Neutrophil (primary cell): ENCODE measurements at regions not wholly inside any gene's neighbourhood (a gene's known extent, or its start where the extent isn't known, plus 50 kb on each side); places are given as distances from the start of the nearest gene placed in this dataset.

Experiments used
- H3K27ac ChIP-seq: fragments of 200-600 bp; sonication (generic); 2 replicates; pipeline ENCODE4 v1.5.1; 2016; ENCODE audit warnings: mild to moderate bottlenecking, moderate library complexity
- H3K27me3 ChIP-seq: fragments of 200-600 bp; sonication (generic); 2 replicates; pipeline ENCODE4 v1.6.0; 2016; ENCODE audit warnings: mild to moderate bottlenecking
- H3K36me3 ChIP-seq: fragments of 200-600 bp; sonication (generic); 2 replicates; pipeline ENCODE4 v1.5.1; 2017
- H3K4me1 ChIP-seq, 2 experiments: fragments of 200-600 bp in 1 of 2; sonication (generic) in 1 of 2; 1 replicate in 1 of 2; 2 replicates in 1 of 2; pipeline versions ENCODE4 v1.5.1 to v1.6.1; 2013 to 2016; ENCODE audit warnings: low read depth in 1 of 2, low read length in 1 of 2, mild to moderate bottlenecking in 1 of 2, moderate library complexity in 1 of 2; ENCODE audit not compliant: control insufficient read depth in 1 of 2, insufficient read depth in 1 of 2
- H3K4me3 ChIP-seq, 2 experiments: fragments of 200-600 bp in 1 of 2; sonication (generic) in 1 of 2; 1 replicate in 1 of 2; 2 replicates in 1 of 2; pipeline ENCODE4 v1.5.1; 2013 to 2016; ENCODE audit warnings: low read depth in 1 of 2, low read length in 1 of 2, mild to moderate bottlenecking in 1 of 2, moderate library complexity in 1 of 2
- H3K9me3 ChIP-seq: fragments of 200-600 bp; sonication (generic); 2 replicates; pipeline ENCODE4 v1.5.1; 2016
- CTCF ChIP-seq: fragments of 200-600 bp; sonication (generic); IDR thresholded peaks from 2 replicates; pipeline ENCODE4 v1.5.1; 2016; ENCODE audit warnings: antibody characterized with exemption

DNA sequence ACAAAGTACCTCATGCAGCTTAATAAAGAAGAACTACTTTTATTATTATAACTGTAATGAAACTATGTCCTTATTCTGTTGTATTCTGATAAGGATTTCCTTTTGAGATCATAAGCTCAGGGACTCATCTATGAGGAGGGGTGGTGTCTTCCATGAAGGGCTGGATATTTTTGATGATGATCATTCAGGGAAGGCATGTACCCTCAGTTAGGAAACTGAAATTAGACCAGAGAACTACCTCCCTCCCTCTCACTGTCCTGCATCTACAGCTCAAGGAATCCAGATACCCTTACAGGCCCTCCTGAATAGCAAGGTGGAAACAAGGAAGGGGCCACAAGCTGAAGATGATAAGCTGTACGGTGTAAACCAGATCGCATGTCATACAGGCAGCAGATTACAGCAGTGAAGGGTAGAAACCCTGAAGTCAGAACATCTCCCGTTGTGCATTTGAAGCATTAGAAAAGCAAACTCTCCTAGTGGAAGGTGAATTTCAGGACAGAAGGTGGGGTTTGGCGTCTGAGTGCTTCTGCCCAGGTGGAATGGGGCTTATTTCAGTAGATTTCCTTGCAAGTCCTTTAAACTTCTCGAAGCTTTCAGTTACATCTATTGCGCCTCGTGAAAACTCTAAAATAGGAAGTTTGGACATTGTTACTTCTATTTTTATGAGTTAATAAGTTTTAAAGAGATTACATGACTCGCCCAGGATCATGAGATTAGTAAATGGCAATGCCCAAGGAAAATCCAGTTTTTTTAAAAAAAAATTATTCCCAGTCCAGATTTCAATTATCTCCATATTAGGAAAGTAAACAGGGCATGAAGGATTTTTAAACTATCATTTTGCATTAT is 101.1 kb upstream of the HNRNPU start:
- Histone ChIP-seq H3K4me1 (peaks cover 15 to 19% of the 10 kb centered on the region in 2 experiments), H3K36me3 (no peaks in the 10 kb centered on the region), H3K9me3 (no peaks in the 10 kb centered on the region), H3K27ac (no peak overlapping the region), H3K27me3 (no peaks in the 10 kb centered on the region), H3K4me3 (no peak overlapping the region)
- TF ChIP-seq CTCF: no peak

GRCh38 chr1:244964112-244964971 is 100.0 kb upstream of the HNRNPU start:
- peaks cover 11 to 14% of the 10 kb centered on the region in 2 experiments for H3K4me1 ChIP-seq
- H3K27me3 ChIP-seq: no peaks in the 10 kb centered on the region
- no peak for TF ChIP-seq CTCF
- no peaks in the 10 kb centered on the region for H3K36me3 ChIP-seq
- no peak overlapping the region for H3K27ac ChIP-seq
- H3K4me3 ChIP-seq: no peak overlapping the region
- no peaks in the 10 kb centered on the region for H3K9me3 ChIP-seq

GRCh38 chr1:244963231-244963826 is 99.0 kb upstream of the HNRNPU start:
- no peaks in the 10 kb centered on the region for H3K36me3 ChIP-seq
- no peak for TF ChIP-seq CTCF
- H3K9me3 ChIP-seq: no peaks in the 10 kb centered on the region
- no peaks in the 10 kb centered on the region for H3K27me3 ChIP-seq
- H3K4me1 ChIP-seq: peaks cover 6 to 12% of the 10 kb centered on the region in 2 experiments
- no peak overlapping the region for H3K27ac ChIP-seq
- no peak overlapping the region for H3K4me3 ChIP-seq

GRCh38 chr1:244962130-244962529 is 97.8 kb upstream of the HNRNPU start:
- TF ChIP-seq CTCF: no peak
- H3K27ac ChIP-seq: no peak overlapping the region

DNA sequence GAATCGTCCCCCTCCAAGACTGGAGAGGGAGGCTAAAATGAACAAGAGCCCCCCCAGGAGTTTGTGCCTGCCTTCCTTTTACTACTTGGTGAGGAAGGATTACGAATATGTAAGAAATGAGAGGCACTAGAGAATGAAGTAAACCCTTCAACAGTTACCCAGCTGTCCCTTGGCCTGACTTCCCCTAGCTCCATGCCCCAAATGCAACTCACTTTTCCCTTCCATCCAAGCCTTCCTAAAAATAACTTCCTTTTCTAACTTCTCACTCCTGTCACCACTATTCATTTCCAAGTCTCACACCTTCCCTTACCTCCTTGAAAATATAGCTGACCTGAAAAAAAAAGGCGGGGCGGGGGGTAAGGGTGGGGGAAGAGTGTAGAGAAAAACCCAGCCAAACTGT is 96.6 kb upstream of the HNRNPU start:
- peaks cover 11 to 20% of the 10 kb centered on the region in 2 experiments for H3K4me1 ChIP-seq
- no peak for TF ChIP-seq CTCF
- no peak overlapping the region for H3K27ac ChIP-seq
- no peaks in the 10 kb centered on the region for H3K9me3 ChIP-seq
- no peaks in the 10 kb centered on the region for H3K36me3 ChIP-seq
- H3K4me3 ChIP-seq: no peak overlapping the region
- no peaks in the 10 kb centered on the region for H3K27me3 ChIP-seq

More at GRCh38 chr1:244962130-244962529, 97.8 kb upstream of the HNRNPU start:
- Histone ChIP-seq H3K27me3 (no peaks in the 10 kb centered on the region), H3K4me1 (peaks cover 10 to 17% of the 10 kb centered on the region in 2 experiments), H3K9me3 (no peaks in the 10 kb centered on the region), H3K4me3 (no peak overlapping the region), H3K36me3 (no peaks in the 10 kb centered on the region)
